GM11168 (cell line): ENCODE measurements at regions not wholly inside any gene's neighbourhood (a gene's known extent, or its start where the extent isn't known, plus 50 kb on each side); places are given as distances from the start of the nearest gene placed in this dataset.

Experiments used
- in situ Hi-C: fragments of 300-500 bp; cut with MboI; formaldehyde crosslinking; loops from one replicate; pipeline ENCODE4 v1.12.0; 2022; ENCODE audit warnings: low sequenced_read_pairs; ENCODE audit not compliant: unreplicated experiment

GRCh38 chr3:159761848-159762635, 226.6 kb upstream of the IL12A start:
- in situ Hi-C loops = no loop called here

- in situ Hi-C loops = no loop called here
Measured at GRCh38 chr3:159763011-159763601, 225.5 kb upstream of the IL12A start.

GRCh38 chr3:159763602-159764489, 224.8 kb upstream of the IL12A start:
- in situ Hi-C loops = no loop called here

- in situ Hi-C loops = no loop called here
Measured at GRCh38 chr3:159764490-159765029, 224.1 kb upstream of the IL12A start.

GRCh38 chr3:159765030-159765859, 223.4 kb upstream of the IL12A start:
- in situ Hi-C loops = no loop called here

- in situ Hi-C loops = no loop called here
Measured at GRCh38 chr3:159765860-159766294, 222.8 kb upstream of the IL12A start.

- in situ Hi-C loops = no loop called here
Measured at GRCh38 chr3:159766563-159767185, 222.0 kb upstream of the IL12A start.

- in situ Hi-C loops = no loop called here
Measured at GRCh38 chr3:159770998-159771397, 217.6 kb upstream of the IL12A start.

GRCh38 chr3:159771865-159772611, 216.6 kb upstream of the IL12A start:
- in situ Hi-C loops = no loop called here

- in situ Hi-C loops = no loop called here
Measured at GRCh38 chr3:159773706-159774105, 214.9 kb upstream of the IL12A start.

- in situ Hi-C loops = no loop called here
Measured at GRCh38 chr3:159775372-159775961, 213.2 kb upstream of the IL12A start.

- in situ Hi-C loops = no loop called here
Measured at GRCh38 chr3:159776779-159777178, 211.9 kb upstream of the IL12A start.

- in situ Hi-C loops = no loop called here
Measured at GRCh38 chr3:159779883-159780282, 208.8 kb upstream of the IL12A start.

GRCh38 chr3:159781867-159782266, 206.8 kb upstream of the IL12A start:
- in situ Hi-C loops = no loop called here

GRCh38 chr3:159782724-159783421, 205.8 kb upstream of the IL12A start:
- in situ Hi-C loops = no loop called here

GRCh38 chr3:159783780-159784742, 204.6 kb upstream of the IL12A start:
- in situ Hi-C loops = no loop called here

- in situ Hi-C loops = no loop called here
Measured at GRCh38 chr3:159785273-159785708, 203.3 kb upstream of the IL12A start.
